ENCODE measurements at regions not wholly inside any gene's neighbourhood (a gene's known extent, or its start where the extent isn't known, plus 50 kb on each side); places are given as distances from the start of the nearest gene placed in this dataset.

- TF ChIP-seq FOSL2 (IDR thresholded peaks at IDR 0.05; ENCODE audit: borderline replicate concordance, low read depth), result no peak
- no peak for TF ChIP-seq MXI1 (IDR thresholded peaks at IDR 0.05; ENCODE audit: low read depth, low read length)
These were observed 177.6 kb downstream of the TTLL2 start (continued) for GRCh38 chr6:167502471-167502870.

GRCh38 chr6:167504385-167504961, 179.6 kb downstream of the TTLL2 start:
- WGBS (ENCODE audit: low lambda C conversion rate), result 29% methylated on average over 6 of the region's 6 CpGs
- Histone ChIP-seq H3K79me2 (ENCODE audit: insufficient read depth) (no peaks in the 10 kb centered on the region), H3K4me3 (ENCODE audit: low read depth in 2 of 2, low read length in 1 of 2) (no peak overlapping the region), H3K9ac (no peak overlapping the region), H3K36me3 (replicated peaks in 1 of 2; ENCODE audit: control insufficient read depth in 1 of 2, insufficient read depth in 2 of 2, low read length in 1 of 2) (no peaks in the 10 kb centered on the region), H3K27ac (ENCODE audit: low read depth in 2 of 2, low read length in 1 of 2) (no peak overlapping the region), H3K4me2 (no peak overlapping the region), H3K9me2 (no peaks in the 10 kb centered on the region), H2AFZ (ENCODE audit: low read depth) (no peak overlapping the region), H3K27me3 (ENCODE audit: insufficient read depth) (no peaks in the 10 kb centered on the region), H3F3A (replicated peaks; ENCODE audit: insufficient read depth) (no peaks in the 10 kb centered on the region), H3K4me1 (ENCODE audit: control insufficient read depth in 1 of 2, insufficient read depth in 2 of 2, low read depth in 1 of 2, low read length in 1 of 2) (no peaks in the 10 kb centered on the region), H3K9me3 (no peaks in the 10 kb centered on the region), H4K20me1 (ENCODE audit: insufficient read depth) (no peaks in the 10 kb centered on the region)
- no peak for DNase-seq
- CTCF ChIA-PET, result no interaction called here
- TF ChIP-seq MEF2A (IDR thresholded peaks at IDR 0.05; ENCODE audit: borderline replicate concordance, low read depth) (no peak), TCF12 (IDR thresholded peaks at IDR 0.05) (no peak), REST (IDR thresholded peaks at IDR 0.05; ENCODE audit: low read depth, low read length) (no peak), RXRA (IDR thresholded peaks at IDR 0.05; ENCODE audit: borderline replicate concordance, low read depth) (no peak)
- POLR2A ChIA-PET, result interaction anchor here (0.6 kb wide), 1 partner anchor 363 kb away, joined by 5 read pairs; no protein-coding TSS in a partner anchor

GRCh38 chr6:167505199-167505598, 180.3 kb downstream of the TTLL2 start:
- Histone ChIP-seq H3K9me2 (no peaks in the 10 kb centered on the region), H4K20me1 (ENCODE audit: insufficient read depth) (no peaks in the 10 kb centered on the region), H3K27ac (ENCODE audit: low read depth in 2 of 2, low read length in 1 of 2) (no peak overlapping the region), H3K4me1 (ENCODE audit: control insufficient read depth in 1 of 2, insufficient read depth in 2 of 2, low read depth in 1 of 2, low read length in 1 of 2) (no peaks in the 10 kb centered on the region), H2AFZ (ENCODE audit: low read depth) (no peak overlapping the region), H3K9me3 (no peaks in the 10 kb centered on the region), H3F3A (replicated peaks; ENCODE audit: insufficient read depth) (no peaks in the 10 kb centered on the region), H3K4me2 (no peak overlapping the region), H3K79me2 (ENCODE audit: insufficient read depth) (no peaks in the 10 kb centered on the region), H3K36me3 (replicated peaks in 1 of 2; ENCODE audit: control insufficient read depth in 1 of 2, insufficient read depth in 2 of 2, low read length in 1 of 2) (no peaks in the 10 kb centered on the region), H3K27me3 (ENCODE audit: insufficient read depth) (no peaks in the 10 kb centered on the region), H3K9ac (no peak overlapping the region), H3K4me3 (ENCODE audit: low read depth in 2 of 2, low read length in 1 of 2) (no peak overlapping the region)
- CTCF ChIA-PET, result interaction anchor here (1.5 kb wide), 1 partner anchor 20 kb away, joined by 4 read pairs; no protein-coding TSS in a partner anchor
- POLR2A ChIA-PET, result no interaction called here
- 50% methylated on average over 5 of the region's 7 CpGs for WGBS (ENCODE audit: low lambda C conversion rate)
- TF ChIP-seq CTCF (IDR thresholded peaks at IDR 0.05) (no peak), RAD21 (IDR thresholded peaks at IDR 0.05; ENCODE audit: low read length) (no peak), MEF2A (IDR thresholded peaks at IDR 0.05; ENCODE audit: borderline replicate concordance, low read depth) (no peak), MXI1 (IDR thresholded peaks at IDR 0.05; ENCODE audit: low read depth, low read length) (no peak), FOXM1 (IDR thresholded peaks at IDR 0.05; ENCODE audit: low read depth) (no peak), GABPA (IDR thresholded peaks at IDR 0.05; ENCODE audit: low read depth) (no peak), PBX3 (IDR thresholded peaks at IDR 0.05) (no peak), CHD2 (IDR thresholded peaks at IDR 0.05; ENCODE audit: low read length, partially characterized antibody) (no peak), RCOR1 (IDR thresholded peaks at IDR 0.05; ENCODE audit: low read length) (no peak), YY1 (IDR thresholded peaks at IDR 0.05; ENCODE audit: low read depth) (no peak), SMC3 (IDR thresholded peaks at IDR 0.05; ENCODE audit: low read depth, low read length) (no peak)
- no peak for DNase-seq

Data from SK-N-SH (cell line).